Myocyte (in vitro differentiated cells): ENCODE measurements at regions not wholly inside any gene's neighbourhood (a gene's known extent, or its start where the extent isn't known, plus 50 kb on each side); places are given as distances from the start of the nearest gene placed in this dataset.

ENCODE experiments used
- DNase-seq: peaks from one replicate; pipeline ENCODE4 v3.0.0-alpha.2; 2012; ENCODE audit warnings: low read depth

- no peak for DNase-seq
Measured at GRCh38 chrX:42524379-42524778, 253.6 kb downstream of the PPP1R2C start.

GRCh38 chrX:42519666-42520231 is 258.2 kb downstream of the PPP1R2C start:
- DNase-seq = peak; percentile 9

- DNase-seq = no peak
Measured at GRCh38 chrX:42515939-42516338, 262.0 kb downstream of the PPP1R2C start.

- DNase-seq = no peak
Measured at GRCh38 chrX:42505016-42505415, 272.9 kb downstream of the PPP1R2C start.

GRCh38 chrX:42499620-42500019 is 278.3 kb downstream of the PPP1R2C start:
- no peak for DNase-seq

DNA sequence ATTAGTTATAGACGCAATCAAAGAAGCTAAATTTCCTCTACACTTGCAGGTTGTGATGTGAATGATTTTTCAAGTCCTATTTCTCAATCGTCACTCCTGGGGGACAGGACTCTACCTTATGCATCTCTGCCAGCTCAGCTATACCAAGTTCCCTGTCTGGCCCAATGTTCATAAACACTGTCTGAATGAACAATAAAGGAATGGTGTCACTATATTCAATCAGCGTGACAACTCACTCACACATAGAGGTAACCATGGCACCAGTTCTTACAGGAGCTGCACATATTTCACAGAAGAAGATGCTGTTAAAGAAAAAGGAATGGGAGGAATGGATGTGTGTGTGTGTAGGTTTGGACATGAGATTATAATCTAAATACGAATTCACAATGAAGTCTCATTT is 280.6 kb downstream of the PPP1R2C start:
- DNase-seq = no peak

- DNase-seq = no peak
Measured at GRCh38 chrX:42496239-42496638, 281.7 kb downstream of the PPP1R2C start.

GRCh38 chrX:42495139-42495538 is 282.8 kb downstream of the PPP1R2C start:
- DNase-seq = no peak

DNA sequence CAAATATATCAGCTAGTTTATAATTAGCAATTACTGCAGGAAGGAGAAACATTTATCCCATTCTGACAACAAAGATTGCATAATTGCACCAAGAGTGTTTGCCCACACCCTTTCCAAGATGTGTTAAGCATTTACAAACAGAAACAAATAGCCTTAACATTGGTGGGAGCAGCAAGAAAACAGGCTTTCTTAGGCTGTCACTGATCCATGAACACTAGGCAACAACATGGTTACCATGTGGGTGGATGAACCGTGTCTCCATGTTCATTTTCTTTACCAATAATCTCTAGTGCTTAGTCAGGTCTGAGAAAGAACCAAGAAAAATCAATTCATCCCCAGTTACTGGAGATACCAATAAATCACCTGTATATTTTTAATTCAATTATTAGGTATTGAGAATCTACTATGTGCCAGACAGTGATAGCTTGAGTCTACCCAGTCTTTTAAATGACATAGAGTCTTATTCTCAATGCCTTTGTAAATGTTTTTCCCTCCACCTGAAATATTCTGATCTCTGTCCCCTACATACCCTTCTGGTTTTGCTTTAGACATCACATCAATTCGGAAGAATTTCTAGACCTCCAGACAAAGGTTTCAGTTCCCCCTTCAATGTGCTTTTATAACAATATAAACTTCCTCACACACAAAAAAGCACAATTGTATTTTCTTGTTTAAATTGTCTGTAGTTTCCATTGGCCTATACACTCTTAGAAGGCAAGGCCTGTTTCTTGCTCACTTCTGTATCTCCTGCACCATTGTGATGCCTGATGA is 286.6 kb downstream of the PPP1R2C start:
- DNase-seq = no peak

- no peak for DNase-seq
Measured at GRCh38 chrX:42490111-42490510, 287.9 kb downstream of the PPP1R2C start.

DNA sequence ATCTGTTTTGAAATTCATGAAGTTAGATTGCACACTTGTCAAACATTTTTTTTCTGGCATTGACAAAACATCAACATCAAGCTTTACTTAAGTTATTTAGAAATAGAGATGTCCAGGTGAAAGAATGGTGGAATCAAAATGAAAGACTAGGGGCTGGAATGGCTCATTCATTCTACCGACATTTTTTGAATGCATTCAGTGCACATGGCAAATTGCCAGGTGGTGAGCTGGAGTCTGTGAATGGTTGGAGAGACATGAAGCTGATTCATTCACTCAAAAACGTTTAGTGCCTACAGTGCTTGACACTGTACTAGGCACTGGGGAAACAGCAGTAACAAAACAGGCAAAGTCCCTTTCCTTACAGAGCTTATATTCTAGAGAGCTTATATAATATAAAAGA is 292.4 kb downstream of the PPP1R2C start:
- peak; percentile 0 for DNase-seq

DNA sequence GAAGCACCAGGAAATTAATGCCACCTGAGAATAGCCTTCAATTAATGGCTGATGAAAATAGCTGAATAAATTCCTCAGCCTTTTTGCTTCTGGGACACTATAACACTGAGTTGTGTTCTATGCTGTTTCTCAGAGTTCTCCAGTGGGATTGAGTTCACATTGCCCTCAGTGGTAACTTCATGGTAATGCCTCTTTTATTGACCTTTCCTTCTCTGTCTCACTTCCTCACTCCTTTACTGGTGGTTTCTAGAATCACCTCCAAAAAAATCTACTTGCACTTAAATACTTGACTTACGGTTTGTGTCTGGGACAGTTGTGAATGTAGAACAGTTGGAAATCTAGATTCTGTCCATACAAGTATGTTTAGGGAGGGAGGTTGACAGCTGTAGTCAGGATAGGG is 293.7 kb downstream of the PPP1R2C start:
- no peak for DNase-seq

- no peak for DNase-seq
Measured at GRCh38 chrX:42477396-42477795, 300.6 kb downstream of the PPP1R2C start.

DNA sequence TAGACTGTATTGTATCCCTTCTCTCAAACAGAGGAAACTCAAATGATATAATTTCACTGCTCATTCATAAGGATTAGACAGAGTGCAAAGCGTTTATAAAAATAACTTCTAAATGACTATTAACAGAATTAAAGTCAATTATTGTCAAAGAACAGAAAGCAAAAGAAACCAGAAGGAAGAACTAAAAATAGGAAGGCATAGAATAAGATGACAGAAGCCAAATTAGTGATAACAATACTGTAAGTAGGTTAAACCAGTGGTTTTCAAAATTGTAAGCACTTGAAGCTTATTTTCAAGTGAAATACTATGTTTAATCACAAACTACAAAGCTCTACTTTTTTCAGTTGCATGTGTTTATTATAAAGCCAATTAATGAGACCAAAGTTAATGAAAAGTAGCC is 305.2 kb downstream of the PPP1R2C start:
- no peak for DNase-seq

GRCh38 chrX:42466332-42467046 is 311.5 kb downstream of the PPP1R2C start:
- no peak for DNase-seq

DNA sequence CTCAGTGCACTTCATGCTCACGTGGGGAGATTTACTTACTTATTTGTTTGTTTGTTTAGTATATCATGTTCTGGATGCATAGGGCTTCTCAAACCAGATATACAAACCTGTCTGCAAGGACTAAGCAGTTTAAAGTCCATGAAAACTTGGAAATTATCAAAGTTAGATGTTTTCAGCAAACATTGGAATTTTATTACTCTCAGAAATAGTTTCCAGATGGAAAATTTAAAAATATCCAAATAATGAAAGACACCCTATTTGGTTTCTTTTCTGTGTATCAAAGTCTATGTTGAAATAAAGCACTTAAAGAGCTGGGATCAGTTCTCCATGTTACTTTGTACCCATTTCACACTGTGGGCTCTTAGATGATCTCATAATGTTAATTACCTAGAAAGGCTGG is 312.1 kb downstream of the PPP1R2C start:
- DNase-seq = no peak

DNA sequence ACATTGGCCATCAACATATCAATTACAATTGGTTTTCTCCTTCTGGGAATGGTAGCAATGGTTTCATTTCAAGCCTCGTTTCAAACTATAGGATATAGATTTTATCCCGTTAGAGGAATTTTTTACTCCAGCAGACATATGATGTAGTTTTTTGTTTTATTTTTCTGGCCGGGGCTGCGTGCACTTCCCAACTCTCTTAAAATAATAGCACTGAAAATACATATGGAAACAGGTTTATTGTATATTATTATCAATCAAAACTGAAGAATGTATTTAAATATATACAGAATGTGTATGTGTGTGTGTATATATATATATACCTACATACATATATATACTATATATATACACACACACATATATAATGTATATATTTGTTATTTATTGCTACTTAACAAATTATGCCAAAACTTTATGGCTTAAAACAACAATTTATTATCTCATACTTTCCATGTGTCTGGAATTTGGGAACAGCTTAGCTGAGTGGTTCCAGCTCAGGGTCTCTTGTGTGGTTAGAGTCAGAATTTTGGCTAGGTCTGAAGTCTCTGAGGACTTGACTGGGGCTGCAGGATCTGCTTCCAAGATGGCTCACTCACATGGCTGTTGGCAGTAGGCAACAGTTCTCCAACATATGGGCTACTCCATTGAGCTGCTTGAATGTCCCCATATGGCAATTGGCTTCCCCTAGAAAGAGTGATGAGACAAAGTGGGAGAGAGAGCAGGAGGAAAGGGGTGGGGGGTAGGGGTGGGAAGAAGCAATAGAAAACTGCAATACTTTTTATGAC is 314.1 kb downstream of the PPP1R2C start:
- no peak for DNase-seq

DNA sequence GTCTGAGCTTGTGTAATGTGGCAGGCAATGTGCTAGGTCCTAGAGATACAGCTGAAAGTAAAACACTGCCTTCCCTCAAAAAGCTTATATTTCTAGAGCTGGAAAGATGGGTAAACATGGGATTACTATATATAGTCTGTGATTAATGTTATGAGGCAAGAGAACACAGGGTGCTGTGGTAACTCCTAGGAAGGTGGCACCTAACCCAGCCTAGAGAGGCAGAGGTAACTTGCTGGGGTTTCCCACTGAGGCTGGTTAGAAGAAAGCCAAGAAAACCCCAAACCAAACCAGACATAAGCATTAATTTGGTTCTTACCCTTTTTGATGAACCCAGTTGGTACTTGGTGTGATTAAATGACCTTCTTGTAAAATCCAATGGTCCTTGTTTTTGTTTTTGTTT is 315.0 kb downstream of the PPP1R2C start:
- no peak for DNase-seq

DNA sequence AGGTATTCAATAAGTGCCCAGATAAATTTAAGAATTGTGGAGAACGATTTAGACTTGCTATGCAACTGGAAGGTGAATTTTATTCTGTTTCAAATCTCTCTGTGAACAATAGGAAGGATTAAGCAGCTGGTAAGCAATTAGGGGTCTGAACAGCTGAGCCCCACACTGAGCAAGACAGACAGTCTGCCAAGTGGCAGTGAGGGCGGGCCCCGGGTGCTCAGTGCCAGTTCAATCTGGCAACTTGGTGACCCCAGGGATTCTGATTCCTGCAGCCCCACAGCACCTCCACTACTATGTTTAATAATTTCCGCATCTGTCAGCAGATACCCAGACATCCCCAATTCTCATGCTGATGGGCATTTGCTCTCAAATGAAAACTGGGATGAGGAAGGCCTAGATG is 317.3 kb downstream of the PPP1R2C start:
- peak; percentile 0 for DNase-seq

DNA sequence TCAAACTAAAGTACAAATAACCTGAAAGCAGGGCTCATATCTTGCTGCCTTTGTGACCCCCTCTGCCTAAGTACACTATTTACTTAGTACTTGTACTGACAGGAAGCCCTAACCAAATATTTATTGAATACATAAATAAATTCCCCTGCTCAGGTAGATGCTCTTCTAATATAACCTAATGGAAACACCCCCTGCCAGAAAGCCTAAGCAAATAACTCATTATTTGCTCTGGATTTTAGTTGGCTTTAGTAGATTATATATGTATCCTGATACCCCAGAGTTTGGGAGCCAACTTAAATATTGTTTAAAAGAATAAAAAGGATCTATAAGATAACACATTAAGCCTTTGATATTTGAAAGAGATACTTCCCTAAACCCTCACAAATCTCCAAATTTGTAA is 318.2 kb downstream of the PPP1R2C start:
- DNase-seq = no peak

DNA sequence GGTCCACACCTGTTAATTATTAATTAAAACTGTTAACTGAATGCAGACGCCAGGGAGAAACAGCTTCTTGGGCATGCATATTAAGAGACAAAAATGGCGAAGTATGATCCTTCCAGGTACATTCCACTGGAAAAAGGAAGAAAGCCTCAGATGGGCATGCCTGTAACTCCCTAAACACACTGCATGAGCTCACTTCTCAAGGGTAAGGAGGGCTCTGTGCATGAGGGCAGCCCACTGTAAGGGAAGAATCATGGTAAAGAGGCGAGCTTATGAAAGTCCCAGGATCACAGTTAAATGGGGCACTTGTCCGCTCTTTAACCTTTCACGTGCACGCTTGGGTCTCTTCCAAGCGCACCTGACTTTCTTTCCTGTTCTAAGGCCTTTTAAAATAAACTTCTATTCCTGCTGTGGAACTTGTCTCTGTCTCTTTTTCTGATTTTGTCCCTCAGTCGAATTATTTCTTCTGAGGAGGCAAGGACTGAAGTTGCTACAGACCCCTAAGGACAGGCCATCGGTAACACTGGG is 321.7 kb downstream of the PPP1R2C start:
- no peak for DNase-seq

GRCh38 chrX:42450228-42450627 is 327.7 kb downstream of the PPP1R2C start:
- DNase-seq = no peak
